Pons (tissue), 1 donor: ENCODE measurements at regions not wholly inside any gene's neighbourhood (a gene's known extent, or its start where the extent isn't known, plus 50 kb on each side); places are given as distances from the start of the nearest gene placed in this dataset.
A peak's percentile ranks its signal among the peaks of the same experiment; 100 is the strongest.

Experiments
- DNase-seq: peaks from one replicate; pipeline ENCODE4 v3.0.0-alpha.2; 2016; ENCODE audit warnings: low spot score

GRCh38 chr1:56417646-56418045 lies 161.7 kb downstream of the PLPP3 start:
- DNase-seq: no peak

GRCh38 chr1:56416495-56416894 lies 162.9 kb downstream of the PLPP3 start:
- DNase-seq: no peak

GRCh38 chr1:56415720-56416119 lies 163.6 kb downstream of the PLPP3 start:
- DNase-seq: no peak

GRCh38 chr1:56415258-56415657 lies 164.1 kb downstream of the PLPP3 start:
- DNase-seq: no peak

- DNase-seq: no peak
Observed at GRCh38 chr1:56414728-56415224, 164.6 kb downstream of the PLPP3 start.

GRCh38 chr1:56413671-56414199 lies 165.6 kb downstream of the PLPP3 start:
- no peak for DNase-seq

- peak; percentile 30 for DNase-seq
Observed at GRCh38 chr1:56411484-56412180, 167.7 kb downstream of the PLPP3 start.

GRCh38 chr1:56411021-56411420 lies 168.3 kb downstream of the PLPP3 start:
- no peak for DNase-seq

GRCh38 chr1:56410405-56410804 lies 169.0 kb downstream of the PLPP3 start:
- no peak for DNase-seq

- DNase-seq: no peak
Observed at GRCh38 chr1:56409112-56409691, 170.2 kb downstream of the PLPP3 start.

- no peak for DNase-seq
Observed at GRCh38 chr1:56406821-56407220, 172.5 kb downstream of the PLPP3 start.

- DNase-seq: no peak
Observed at GRCh38 chr1:56404561-56405030, 174.8 kb downstream of the PLPP3 start.

GRCh38 chr1:56404066-56404465 lies 175.3 kb downstream of the PLPP3 start:
- DNase-seq: no peak

GRCh38 chr1:56403321-56403720 lies 176.0 kb downstream of the PLPP3 start:
- no peak for DNase-seq

GRCh38 chr1:56401191-56401590 lies 178.2 kb downstream of the PLPP3 start:
- DNase-seq: no peak

- no peak for DNase-seq
Observed at GRCh38 chr1:56400526-56400925, 178.8 kb downstream of the PLPP3 start.

- no peak for DNase-seq
Observed at GRCh38 chr1:56399795-56400194, 179.6 kb downstream of the PLPP3 start.

GRCh38 chr1:56399326-56399725 lies 180.0 kb downstream of the PLPP3 start:
- no peak for DNase-seq

GRCh38 chr1:56397811-56398231 lies 181.5 kb downstream of the PLPP3 start:
- no peak for DNase-seq

- DNase-seq: no peak
Observed at GRCh38 chr1:56397409-56397808, 182.0 kb downstream of the PLPP3 start.

GRCh38 chr1:56396581-56396980 lies 182.8 kb downstream of the PLPP3 start:
- no peak for DNase-seq

- no peak for DNase-seq
Observed at GRCh38 chr1:56395776-56396175, 183.6 kb downstream of the PLPP3 start.

GRCh38 chr1:56394298-56394697 lies 185.1 kb downstream of the PLPP3 start:
- DNase-seq: no peak
